Ishikawa (cell line): ENCODE measurements at regions not wholly inside any gene's neighbourhood (a gene's known extent, or its start where the extent isn't known, plus 50 kb on each side); places are given as distances from the start of the nearest gene placed in this dataset.

Experiments
- CEBPB ChIP-seq: IDR thresholded peaks from 2 replicates; pipeline ENCODE4 v1.6.1; 2012
- CREB1 ChIP-seq: IDR thresholded peaks from 2 replicates; pipeline ENCODE4 v1.6.1; 2012; ENCODE audit warnings: low read depth
- EGR1 ChIP-seq: IDR thresholded peaks from 2 replicates; pipeline ENCODE4 v1.6.1; 2012
- EP300 ChIP-seq: IDR thresholded peaks from 2 replicates; pipeline ENCODE4 v1.6.1; 2012; ENCODE audit warnings: borderline replicate concordance
- FOXM1 ChIP-seq: IDR thresholded peaks from 2 replicates; pipeline ENCODE4 v1.6.1; 2012; ENCODE audit warnings: low read depth, borderline replicate concordance
- NFIC ChIP-seq: IDR thresholded peaks from 2 replicates; pipeline ENCODE4 v1.6.1; 2012
- RAD21 ChIP-seq: IDR thresholded peaks from 2 replicates; pipeline ENCODE4 v1.6.1; 2012; ENCODE audit warnings: low read depth
- TAF1 ChIP-seq: IDR thresholded peaks from 2 replicates; pipeline ENCODE4 v1.6.1; 2012; ENCODE audit warnings: low read depth, mild to moderate bottlenecking
- TCF12 ChIP-seq: IDR thresholded peaks from 2 replicates; pipeline ENCODE4 v1.6.1; 2012; ENCODE audit warnings: low read depth
- TEAD4 ChIP-seq: IDR thresholded peaks from 2 replicates; pipeline ENCODE4 v1.6.1; 2012
- YY1 ChIP-seq: IDR thresholded peaks from 2 replicates; pipeline ENCODE4 v1.6.1; 2012; ENCODE audit warnings: low read depth
- ZBTB7A ChIP-seq: IDR thresholded peaks from 2 replicates; pipeline ENCODE4 v1.6.1; 2012; ENCODE audit warnings: low read depth
- TF ChIP-seq, protein P1 (sequence below): IDR thresholded peaks from 2 replicates; pipeline ENCODE4 v1.6.1; 2012
- TF ChIP-seq, protein P2 (sequence below): IDR thresholded peaks from 2 replicates; pipeline ENCODE4 v1.6.1; 2012; ENCODE audit warnings: low read depth, mild to moderate bottlenecking
- TF ChIP-seq, protein P3 (sequence below): IDR thresholded peaks from 2 replicates; pipeline ENCODE4 v1.6.1; 2012

DNA sequence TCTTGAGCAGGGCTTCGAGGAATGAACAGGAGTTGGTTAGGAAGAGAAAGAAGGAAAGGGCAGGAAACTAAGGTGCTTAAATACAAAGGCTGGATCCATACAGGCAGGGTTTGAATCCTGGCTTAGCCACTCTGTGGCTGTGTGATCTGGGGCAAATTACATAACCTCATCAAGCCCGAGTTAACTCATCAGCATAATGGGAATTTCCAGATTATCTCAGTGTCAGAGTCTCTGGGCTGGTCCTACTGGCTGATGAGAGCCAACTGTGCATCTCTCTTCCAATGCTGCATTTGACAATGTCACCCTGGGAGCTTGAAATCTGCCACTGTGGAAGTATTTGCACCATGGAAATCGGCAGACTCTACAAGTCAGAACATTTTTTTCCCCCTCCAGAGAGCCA lies 83.8 kb upstream of the SLC6A6 start:
- TF ChIP-seq, protein P1, sequence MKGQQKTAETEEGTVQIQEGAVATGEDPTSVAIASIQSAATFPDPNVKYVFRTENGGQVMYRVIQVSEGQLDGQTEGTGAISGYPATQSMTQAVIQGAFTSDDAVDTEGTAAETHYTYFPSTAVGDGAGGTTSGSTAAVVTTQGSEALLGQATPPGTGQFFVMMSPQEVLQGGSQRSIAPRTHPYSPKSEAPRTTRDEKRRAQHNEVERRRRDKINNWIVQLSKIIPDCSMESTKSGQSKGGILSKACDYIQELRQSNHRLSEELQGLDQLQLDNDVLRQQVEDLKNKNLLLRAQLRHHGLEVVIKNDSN: no peak
- TF ChIP-seq RAD21 (no peak), FOXM1 (no peak), CEBPB (no peak), TEAD4 (no peak), NFIC (no peak), EP300 (no peak), TCF12 (no peak), EGR1 (no peak), CREB1 (no peak), YY1 (no peak), TAF1 (no peak), ZBTB7A (no peak)
- TF ChIP-seq, protein P2, sequence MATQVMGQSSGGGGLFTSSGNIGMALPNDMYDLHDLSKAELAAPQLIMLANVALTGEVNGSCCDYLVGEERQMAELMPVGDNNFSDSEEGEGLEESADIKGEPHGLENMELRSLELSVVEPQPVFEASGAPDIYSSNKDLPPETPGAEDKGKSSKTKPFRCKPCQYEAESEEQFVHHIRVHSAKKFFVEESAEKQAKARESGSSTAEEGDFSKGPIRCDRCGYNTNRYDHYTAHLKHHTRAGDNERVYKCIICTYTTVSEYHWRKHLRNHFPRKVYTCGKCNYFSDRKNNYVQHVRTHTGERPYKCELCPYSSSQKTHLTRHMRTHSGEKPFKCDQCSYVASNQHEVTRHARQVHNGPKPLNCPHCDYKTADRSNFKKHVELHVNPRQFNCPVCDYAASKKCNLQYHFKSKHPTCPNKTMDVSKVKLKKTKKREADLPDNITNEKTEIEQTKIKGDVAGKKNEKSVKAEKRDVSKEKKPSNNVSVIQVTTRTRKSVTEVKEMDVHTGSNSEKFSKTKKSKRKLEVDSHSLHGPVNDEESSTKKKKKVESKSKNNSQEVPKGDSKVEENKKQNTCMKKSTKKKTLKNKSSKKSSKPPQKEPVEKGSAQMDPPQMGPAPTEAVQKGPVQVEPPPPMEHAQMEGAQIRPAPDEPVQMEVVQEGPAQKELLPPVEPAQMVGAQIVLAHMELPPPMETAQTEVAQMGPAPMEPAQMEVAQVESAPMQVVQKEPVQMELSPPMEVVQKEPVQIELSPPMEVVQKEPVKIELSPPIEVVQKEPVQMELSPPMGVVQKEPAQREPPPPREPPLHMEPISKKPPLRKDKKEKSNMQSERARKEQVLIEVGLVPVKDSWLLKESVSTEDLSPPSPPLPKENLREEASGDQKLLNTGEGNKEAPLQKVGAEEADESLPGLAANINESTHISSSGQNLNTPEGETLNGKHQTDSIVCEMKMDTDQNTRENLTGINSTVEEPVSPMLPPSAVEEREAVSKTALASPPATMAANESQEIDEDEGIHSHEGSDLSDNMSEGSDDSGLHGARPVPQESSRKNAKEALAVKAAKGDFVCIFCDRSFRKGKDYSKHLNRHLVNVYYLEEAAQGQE: no peak
- TF ChIP-seq, protein P3, sequence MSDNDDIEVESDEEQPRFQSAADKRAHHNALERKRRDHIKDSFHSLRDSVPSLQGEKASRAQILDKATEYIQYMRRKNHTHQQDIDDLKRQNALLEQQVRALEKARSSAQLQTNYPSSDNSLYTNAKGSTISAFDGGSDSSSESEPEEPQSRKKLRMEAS: no peak

- TF ChIP-seq, protein P1: peak; percentile 96
- no peak for TF ChIP-seq YY1
- TF ChIP-seq CREB1: peak; percentile 65
These were observed 82.7 kb upstream of the SLC6A6 start for GRCh38 chr3:14319654-14320182.

GRCh38 chr3:14320219-14320618 lies 82.2 kb upstream of the SLC6A6 start:
- TF ChIP-seq CEBPB (no peak), FOXM1 (no peak), TEAD4 (no peak), NFIC (no peak), CREB1 (no peak), ZBTB7A (no peak), EP300 (no peak), TCF12 (no peak), YY1 (no peak), RAD21 (no peak)
- TF ChIP-seq, protein P3: no peak
- TF ChIP-seq, protein P2: no peak

DNA sequence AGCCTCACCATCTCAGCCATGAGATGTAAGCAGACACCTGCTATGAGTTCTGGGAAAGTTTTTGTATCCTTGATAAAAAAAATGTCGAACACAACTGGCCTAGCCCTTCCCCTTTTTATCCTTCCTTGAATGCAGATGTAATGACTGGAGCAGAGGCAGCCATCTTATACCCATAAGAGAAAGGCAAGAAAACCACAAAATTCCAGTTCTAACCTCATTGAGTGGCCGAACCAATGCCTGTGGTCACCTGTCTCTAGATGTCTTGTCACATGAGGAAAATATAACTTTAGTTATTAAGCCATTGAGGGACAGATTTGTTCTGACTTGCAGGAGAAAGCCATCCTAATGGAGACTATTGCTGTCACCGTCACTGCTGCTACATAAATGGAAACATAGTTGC lies 80.4 kb upstream of the SLC6A6 start:
- TF ChIP-seq CREB1: no peak
- no peak for TF ChIP-seq YY1
- TF ChIP-seq EP300: no peak
- TF ChIP-seq, protein P3: no peak
- TF ChIP-seq ZBTB7A: no peak
- TF ChIP-seq CEBPB: no peak
- TF ChIP-seq RAD21: no peak
- TF ChIP-seq EGR1: no peak
- no peak for TF ChIP-seq TCF12
- no peak for TF ChIP-seq TEAD4
- no peak for TF ChIP-seq TAF1
- TF ChIP-seq FOXM1: no peak

GRCh38 chr3:14322667-14323295 lies 79.6 kb upstream of the SLC6A6 start:
- TF ChIP-seq FOXM1 (no peak), EP300 (no peak), RAD21 (no peak)
